ENCODE measurements at regions not wholly inside any gene's neighbourhood (a gene's known extent, or its start where the extent isn't known, plus 50 kb on each side); places are given as distances from the start of the nearest gene placed in this dataset.
"Not testable (repeated sequence)": the region's sequence is repeated elsewhere in the genome, so short reads cannot be mapped to it uniquely, and the experiment has no call there.

GRCh38 chr5:82976887-82977286 is 100.3 kb downstream of the TMEM167A start:
- not testable (repeated sequence) for TF ChIP-seq CTCF (IDR thresholded peaks at IDR 0.05); POLR2AphosphoS5 (IDR thresholded peaks at IDR 0.05; ENCODE audit: low read depth, low read length); TCF7L2 (IDR thresholded peaks at IDR 0.05; ENCODE audit: low read depth, low read length)
